ENCODE measurements at regions not wholly inside any gene's neighbourhood (a gene's known extent, or its start where the extent isn't known, plus 50 kb on each side); places are given as distances from the start of the nearest gene placed in this dataset.

- Mint-ChIP-seq H3K9me3 (peaks cover 0 to 6% (median 1%) of the 10 kb centered on the region in 7 donors), H3K36me3 (no peaks in the 10 kb centered on the region), H3K4me1 (no peaks in the 10 kb centered on the region), H3K27me3 (ENCODE audit: low read depth in 3 of 3) (peaks cover 0 to 1% (median 0%) of the 10 kb centered on the region in 3 donors), H3K4me3 (no peak overlapping the region), H3K27ac (no peak overlapping the region)
- Histone ChIP-seq H3K4me3 (replicated peaks in 1 of 3; ENCODE audit: low read depth in 2 of 3, low read length in 3 of 3) (no peak overlapping the region), H3K9me3 (replicated peaks in 1 of 2; ENCODE audit: control insufficient read depth in 1 of 2, insufficient read depth in 1 of 2, low read length in 2 of 2) (no peaks in the 10 kb centered on the region), H3K27me3 (ENCODE audit: control insufficient read depth in 2 of 2, insufficient read depth in 2 of 2, low read length in 2 of 2) (no peaks in the 10 kb centered on the region), H3K79me2 (ENCODE audit: insufficient read depth, low read length) (no peaks in the 10 kb centered on the region), H2AFZ (ENCODE audit: insufficient read depth, low read depth, low read length, poor library complexity, severe bottlenecking) (no peak overlapping the region), H3K4me1 (ENCODE audit: control insufficient read depth in 1 of 2, insufficient read depth in 2 of 2, low read length in 2 of 2) (no peaks in the 10 kb centered on the region), H3K4me2 (replicated peaks; ENCODE audit: extremely low read depth, low read length, poor library complexity, severe bottlenecking) (no peak overlapping the region), H3K9ac (ENCODE audit: insufficient read depth, low read length, poor library complexity, severe bottlenecking) (no peak overlapping the region), H4K20me1 (ENCODE audit: insufficient read depth, low read length) (no peaks in the 10 kb centered on the region), H3K36me3 (replicated peaks in 1 of 2; ENCODE audit: control insufficient read depth in 1 of 2, insufficient read depth in 2 of 2, low read length in 2 of 2) (no peaks in the 10 kb centered on the region), H3K27ac (ENCODE audit: low read depth in 1 of 2, low read length in 2 of 2) (no peak overlapping the region)
- 42% methylated on average over 3 of the region's 4 CpGs for WGBS (ENCODE audit: insufficient coverage)
- intact Hi-C loops (cut with micrococcal nuclease): no loop called here
- no peak for TF ChIP-seq CTCF (IDR thresholded peaks at IDR 0.05)
- DNase-seq: no peak
Observed at GRCh38 chr1:57819893-57820292, 396.0 kb upstream of the DAB1 start.

GRCh38 chr1:57803586-57803985 is 379.7 kb upstream of the DAB1 start:
- H3K36me3 Mint-ChIP-seq: no peaks in the 10 kb centered on the region
- Histone ChIP-seq H3K27ac (ENCODE audit: low read depth in 1 of 2, low read length in 2 of 2) (no peak overlapping the region), H3K27me3 (ENCODE audit: control insufficient read depth in 2 of 2, insufficient read depth in 2 of 2, low read length in 2 of 2) (no peaks in the 10 kb centered on the region), H2AFZ (ENCODE audit: insufficient read depth, low read depth, low read length, poor library complexity, severe bottlenecking) (no peak overlapping the region), H3K36me3 (replicated peaks in 1 of 2; ENCODE audit: control insufficient read depth in 1 of 2, insufficient read depth in 2 of 2, low read length in 2 of 2) (no peaks in the 10 kb centered on the region), H3K4me1 (ENCODE audit: control insufficient read depth in 1 of 2, insufficient read depth in 2 of 2, low read length in 2 of 2) (no peaks in the 10 kb centered on the region), H3K79me2 (ENCODE audit: insufficient read depth, low read length) (no peaks in the 10 kb centered on the region), H4K20me1 (ENCODE audit: insufficient read depth, low read length) (no peaks in the 10 kb centered on the region), H3K9ac (ENCODE audit: insufficient read depth, low read length, poor library complexity, severe bottlenecking) (no peak overlapping the region), H3K4me2 (replicated peaks; ENCODE audit: extremely low read depth, low read length, poor library complexity, severe bottlenecking) (no peak overlapping the region), H3K4me3 (replicated peaks in 1 of 3; ENCODE audit: low read depth in 2 of 3, low read length in 3 of 3) (no peak overlapping the region), H3K9me3 (replicated peaks in 1 of 2; ENCODE audit: control insufficient read depth in 1 of 2, insufficient read depth in 1 of 2, low read length in 2 of 2) (peaks cover 0 to 12% of the 10 kb centered on the region in 2 donors)
- WGBS (ENCODE audit: insufficient coverage): 100% methylated on average over 2 of the region's 3 CpGs
- H3K4me3 Mint-ChIP-seq: no peak overlapping the region
- no peak for TF ChIP-seq CTCF (IDR thresholded peaks at IDR 0.05)
- H3K9me3 Mint-ChIP-seq: peaks cover 0 to 14% (median 7%) of the 10 kb centered on the region in 7 donors
- no peaks in the 10 kb centered on the region for H3K27me3 Mint-ChIP-seq (ENCODE audit: low read depth in 3 of 3)
- DNase-seq: no peak
- intact Hi-C loops (cut with micrococcal nuclease): no loop called here
- H3K27ac Mint-ChIP-seq: no peak overlapping the region
- no peaks in the 10 kb centered on the region for H3K4me1 Mint-ChIP-seq
